Superior temporal gyrus (tissue), 1 donor: ENCODE measurements at regions not wholly inside any gene's neighbourhood (a gene's known extent, or its start where the extent isn't known, plus 50 kb on each side); places are given as distances from the start of the nearest gene placed in this dataset.
A peak's percentile ranks its signal among the peaks of the same experiment; 100 is the strongest.
"Not testable (repeated sequence)": the region's sequence is repeated elsewhere in the genome, so short reads cannot be mapped to it uniquely, and the experiment has no call there.

Source experiments
- DNase-seq: peaks from one replicate; pipeline ENCODE4 v3.0.0-alpha.2; 2016; ENCODE audit errors: extremely low spot score

- no peak for DNase-seq
Measured at GRCh38 chr11:112616327-112617097, 344.7 kb upstream of the NCAM1 start.

GRCh38 chr11:112617098-112617425 lies 344.2 kb upstream of the NCAM1 start:
- no peak for DNase-seq

- no peak for DNase-seq
Measured at GRCh38 chr11:112617977-112618826, 343.0 kb upstream of the NCAM1 start.

GRCh38 chr11:112619106-112619505 lies 342.1 kb upstream of the NCAM1 start:
- DNase-seq: no peak

- no peak for DNase-seq
Measured at GRCh38 chr11:112620621-112621394, 340.4 kb upstream of the NCAM1 start.

- no peak for DNase-seq
Measured at GRCh38 chr11:112623057-112623456, 338.2 kb upstream of the NCAM1 start.

GRCh38 chr11:112624431-112624830 lies 336.8 kb upstream of the NCAM1 start:
- DNase-seq: no peak

- DNase-seq: not testable (repeated sequence)
Measured at GRCh38 chr11:112624971-112625370, 336.2 kb upstream of the NCAM1 start.

- no peak for DNase-seq
Measured at GRCh38 chr11:112625814-112626213, 335.4 kb upstream of the NCAM1 start.

- no peak for DNase-seq
Measured at GRCh38 chr11:112626731-112627130, 334.5 kb upstream of the NCAM1 start.

- DNase-seq: no peak
Measured at GRCh38 chr11:112627588-112628045, 333.6 kb upstream of the NCAM1 start.

- no peak for DNase-seq
Measured at GRCh38 chr11:112628676-112629075, 332.5 kb upstream of the NCAM1 start.

GRCh38 chr11:112630496-112630895 lies 330.7 kb upstream of the NCAM1 start:
- no peak for DNase-seq

GRCh38 chr11:112631333-112631732 lies 329.9 kb upstream of the NCAM1 start:
- no peak for DNase-seq

GRCh38 chr11:112632866-112633505 lies 328.2 kb upstream of the NCAM1 start:
- no peak for DNase-seq

GRCh38 chr11:112634551-112634950 lies 326.7 kb upstream of the NCAM1 start:
- peak; percentile 37 for DNase-seq

GRCh38 chr11:112634995-112635737 lies 326.1 kb upstream of the NCAM1 start:
- no peak for DNase-seq

- DNase-seq: peak; percentile 97
Measured at GRCh38 chr11:112637076-112637475, 324.1 kb upstream of the NCAM1 start.

GRCh38 chr11:112637876-112638275 lies 323.3 kb upstream of the NCAM1 start:
- DNase-seq: no peak

GRCh38 chr11:112639469-112639868 lies 321.8 kb upstream of the NCAM1 start:
- DNase-seq: no peak

- DNase-seq: no peak
Measured at GRCh38 chr11:112643416-112643815, 317.8 kb upstream of the NCAM1 start.
